ENCODE measurements at regions not wholly inside any gene's neighbourhood (a gene's known extent, or its start where the extent isn't known, plus 50 kb on each side); places are given as distances from the start of the nearest gene placed in this dataset.

DNA sequence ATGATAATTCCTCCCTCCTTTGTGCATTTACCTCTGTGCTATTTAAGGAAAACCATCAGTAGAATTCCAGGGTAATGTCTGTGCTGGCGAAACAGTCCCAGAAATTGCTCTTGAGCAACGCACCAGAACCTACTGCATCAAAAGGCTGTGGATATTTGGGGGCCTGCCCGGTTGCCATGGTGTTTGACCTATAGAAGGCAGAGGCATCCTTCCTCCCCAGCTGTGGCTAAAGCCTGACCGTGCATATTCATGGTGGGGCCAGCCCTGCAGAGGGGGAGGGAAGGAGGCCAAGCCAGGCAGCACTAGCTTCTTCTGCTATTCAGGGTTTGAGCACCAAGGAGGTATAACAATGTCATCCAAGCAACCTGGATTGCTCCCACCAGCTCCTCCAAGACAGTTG is 215.0 kb upstream of the E2F8 start:
- ATAC-seq (no peak), DNase-seq (no peak)
- H3K27ac ChIP-seq = no peak overlapping the region
- TF ChIP-seq, protein P1, sequence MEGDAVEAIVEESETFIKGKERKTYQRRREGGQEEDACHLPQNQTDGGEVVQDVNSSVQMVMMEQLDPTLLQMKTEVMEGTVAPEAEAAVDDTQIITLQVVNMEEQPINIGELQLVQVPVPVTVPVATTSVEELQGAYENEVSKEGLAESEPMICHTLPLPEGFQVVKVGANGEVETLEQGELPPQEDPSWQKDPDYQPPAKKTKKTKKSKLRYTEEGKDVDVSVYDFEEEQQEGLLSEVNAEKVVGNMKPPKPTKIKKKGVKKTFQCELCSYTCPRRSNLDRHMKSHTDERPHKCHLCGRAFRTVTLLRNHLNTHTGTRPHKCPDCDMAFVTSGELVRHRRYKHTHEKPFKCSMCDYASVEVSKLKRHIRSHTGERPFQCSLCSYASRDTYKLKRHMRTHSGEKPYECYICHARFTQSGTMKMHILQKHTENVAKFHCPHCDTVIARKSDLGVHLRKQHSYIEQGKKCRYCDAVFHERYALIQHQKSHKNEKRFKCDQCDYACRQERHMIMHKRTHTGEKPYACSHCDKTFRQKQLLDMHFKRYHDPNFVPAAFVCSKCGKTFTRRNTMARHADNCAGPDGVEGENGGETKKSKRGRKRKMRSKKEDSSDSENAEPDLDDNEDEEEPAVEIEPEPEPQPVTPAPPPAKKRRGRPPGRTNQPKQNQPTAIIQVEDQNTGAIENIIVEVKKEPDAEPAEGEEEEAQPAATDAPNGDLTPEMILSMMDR (IDR thresholded peaks at IDR 0.05) = no peak
- H3K4me3 ChIP-seq = no peak overlapping the region
- intact Hi-C loops (cut with DNase I) = no loop called here
- H3K36me3 ChIP-seq = no peaks in the 10 kb centered on the region
- no peaks in the 10 kb centered on the region for H3K27me3 ChIP-seq
- H3K4me1 ChIP-seq = peaks cover 1% of the 10 kb centered on the region
- no peaks in the 10 kb centered on the region for H3K9me3 ChIP-seq

DNA sequence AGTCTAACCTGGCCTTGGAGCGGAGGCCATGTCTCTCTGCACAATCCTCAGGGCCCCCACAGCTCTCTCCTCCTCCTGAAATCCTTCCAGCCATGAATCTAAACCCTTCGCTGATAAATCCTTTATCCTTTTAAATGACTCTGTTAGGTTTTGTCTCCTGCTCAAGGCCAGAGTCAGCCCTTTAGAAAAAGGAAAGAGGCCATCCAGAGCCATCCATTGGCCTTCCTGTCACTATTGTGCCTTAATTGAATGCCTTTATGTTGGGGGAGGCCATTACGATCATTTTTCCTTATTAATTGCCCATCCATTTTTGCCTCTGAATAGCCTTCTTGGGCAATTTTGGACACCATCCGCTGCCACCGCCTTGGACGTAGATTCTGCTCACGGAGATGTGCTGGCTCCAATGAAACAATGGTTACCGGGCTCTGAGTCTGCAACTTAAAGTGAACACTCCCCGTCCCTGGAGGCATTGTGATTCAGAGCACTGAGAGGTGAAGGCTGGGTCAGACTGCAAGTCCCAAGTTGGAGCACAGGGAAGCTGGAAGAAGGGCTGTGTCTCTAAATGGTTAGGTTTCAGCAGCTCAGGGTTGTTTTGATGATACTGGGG is 213.0 kb upstream of the E2F8 start:
- no peaks in the 10 kb centered on the region for H3K36me3 ChIP-seq
- no peaks in the 10 kb centered on the region for H3K9me3 ChIP-seq
- DNase-seq = no peak
- H3K4me1 ChIP-seq = no peaks in the 10 kb centered on the region
- H3K27me3 ChIP-seq = no peaks in the 10 kb centered on the region
- no peak overlapping the region for H3K27ac ChIP-seq
- no peak overlapping the region for H3K4me3 ChIP-seq
- intact Hi-C loops (cut with DNase I) = no loop called here
- no peak for ATAC-seq
- TF ChIP-seq, protein P1 (IDR thresholded peaks at IDR 0.05) = no peak

DNA sequence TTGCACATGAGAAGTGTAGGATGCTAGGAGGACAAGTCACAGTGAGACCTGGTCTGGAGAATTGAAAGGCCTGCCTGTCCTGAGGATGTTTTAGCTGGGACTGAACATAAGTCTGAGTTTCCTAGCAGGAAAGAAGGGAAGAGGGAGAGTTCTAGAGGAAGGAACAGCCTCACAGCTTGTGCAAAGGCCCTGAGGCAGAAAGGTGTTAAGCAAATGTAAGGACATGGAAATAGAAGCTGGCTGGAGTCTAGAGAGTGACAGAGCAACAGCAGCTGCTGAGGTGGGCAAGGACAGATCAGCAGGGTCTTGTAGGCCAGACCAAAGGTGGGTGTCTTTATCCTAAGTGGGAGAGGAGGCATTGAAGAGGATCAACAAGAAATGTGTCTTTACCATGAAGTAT is 210.9 kb upstream of the E2F8 start:
- Histone ChIP-seq H3K4me1 (no peaks in the 10 kb centered on the region), H3K36me3 (no peaks in the 10 kb centered on the region), H3K27me3 (no peaks in the 10 kb centered on the region), H3K4me3 (no peak overlapping the region), H3K9me3 (no peaks in the 10 kb centered on the region), H3K27ac (no peak overlapping the region)
- intact Hi-C loops (cut with DNase I) = no loop called here
- DNase-seq = no peak
- TF ChIP-seq, protein P1 (IDR thresholded peaks at IDR 0.05) = no peak
- no peak for ATAC-seq

DNA sequence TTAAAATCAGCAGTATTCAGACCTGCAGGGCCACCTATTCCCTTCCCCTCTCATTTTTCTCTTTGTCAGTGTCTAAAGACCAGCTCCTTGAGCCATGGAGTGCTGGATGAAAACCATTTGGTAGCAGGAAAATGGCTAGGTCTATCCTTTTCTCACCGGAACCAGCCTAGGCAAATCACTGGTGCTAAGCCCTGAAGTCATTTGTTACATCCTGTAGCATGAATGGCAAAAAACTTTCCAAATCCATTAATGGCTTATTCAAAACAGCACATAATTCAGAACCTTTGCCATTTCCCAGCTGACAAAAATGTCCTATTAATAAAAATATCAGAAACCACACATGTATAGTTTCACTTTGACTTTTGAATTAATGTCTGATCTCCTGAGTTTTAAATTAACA is 209.5 kb upstream of the E2F8 start:
- no peaks in the 10 kb centered on the region for H3K27me3 ChIP-seq
- DNase-seq (no peak), ATAC-seq (no peak)
- no peaks in the 10 kb centered on the region for H3K9me3 ChIP-seq
- H3K27ac ChIP-seq = no peak overlapping the region
- no peaks in the 10 kb centered on the region for H3K36me3 ChIP-seq
- H3K4me3 ChIP-seq = no peak overlapping the region
- no peaks in the 10 kb centered on the region for H3K4me1 ChIP-seq
- TF ChIP-seq, protein P1 (IDR thresholded peaks at IDR 0.05) = no peak
- intact Hi-C loops (cut with DNase I) = no loop called here

DNA sequence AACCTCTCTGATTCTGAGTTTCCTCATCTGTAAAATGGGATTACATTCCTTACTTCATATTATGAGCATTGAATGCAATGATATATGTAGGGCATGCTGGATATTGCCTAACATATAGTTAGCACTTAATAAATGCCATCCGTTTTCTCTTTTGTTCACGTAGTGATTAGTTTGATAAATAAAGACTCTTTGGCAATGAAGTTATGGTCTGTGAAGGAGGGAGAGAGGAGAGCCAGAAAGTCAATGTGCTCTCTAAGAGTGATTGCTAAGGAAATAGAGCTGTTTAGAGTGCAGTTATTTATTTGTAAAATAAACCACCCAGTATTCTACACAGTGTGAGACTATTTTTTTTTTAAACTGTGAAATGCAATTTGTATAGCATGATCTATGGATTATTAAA is 207.9 kb upstream of the E2F8 start:
- Histone ChIP-seq H3K4me1 (no peaks in the 10 kb centered on the region), H3K27ac (no peak overlapping the region), H3K36me3 (no peaks in the 10 kb centered on the region), H3K27me3 (no peaks in the 10 kb centered on the region), H3K9me3 (no peaks in the 10 kb centered on the region), H3K4me3 (no peak overlapping the region)
- DNase-seq (no peak), ATAC-seq (no peak)
- TF ChIP-seq, protein P1 (IDR thresholded peaks at IDR 0.05) = no peak
- intact Hi-C loops (cut with DNase I) = no loop called here

DNA sequence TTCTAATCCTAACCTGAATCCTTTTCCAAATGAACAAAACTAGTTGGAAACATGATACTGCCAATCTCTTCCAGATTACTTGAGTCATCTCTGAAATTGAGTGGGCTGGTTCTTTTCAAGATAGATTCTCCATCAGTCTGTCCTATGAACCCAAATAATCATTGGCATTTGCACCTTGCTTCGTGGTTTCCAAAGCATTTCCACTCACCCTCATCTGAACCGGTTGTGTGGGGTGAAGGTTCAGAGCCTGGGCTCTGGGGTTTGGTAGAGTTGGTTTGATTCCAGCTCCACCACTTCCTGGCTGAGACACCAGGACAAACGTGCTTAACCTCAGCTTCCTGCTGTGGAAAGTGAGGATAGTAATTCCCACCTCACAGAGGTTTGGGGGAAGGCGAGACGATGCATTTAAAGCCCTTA is 206.4 kb upstream of the E2F8 start:
- H3K36me3 ChIP-seq = no peaks in the 10 kb centered on the region
- H3K4me3 ChIP-seq = no peak overlapping the region
- no peaks in the 10 kb centered on the region for H3K9me3 ChIP-seq
- no peaks in the 10 kb centered on the region for H3K4me1 ChIP-seq
- intact Hi-C loops (cut with DNase I) = no loop called here
- no peaks in the 10 kb centered on the region for H3K27me3 ChIP-seq
- TF ChIP-seq, protein P1 (IDR thresholded peaks at IDR 0.05) = no peak
- H3K27ac ChIP-seq = no peak overlapping the region
- DNase-seq = no peak
- ATAC-seq = no peak

All from upper lobe of right lung (tissue), 1 donor.